Testis (tissue), 2 donors: ENCODE measurements at regions not wholly inside any gene's neighbourhood (a gene's known extent, or its start where the extent isn't known, plus 50 kb on each side); places are given as distances from the start of the nearest gene placed in this dataset.

Source experiments
- POLR2A ChIP-seq: fragments of 450-650 bp; IDR thresholded peaks from one replicate; pipeline ENCODE4 v1.6.1; 2017; ENCODE audit warnings: antibody characterized with exemption, mild to moderate bottlenecking, moderate library complexity
- TF ChIP-seq, protein P1 (sequence below), 3 experiments: fragments of 450-650 bp in 2 of 3; fragments of 200-600 bp in 1 of 3; sonication (generic) in 1 of 3; IDR thresholded peaks; one replicate each; pipeline ENCODE4 v1.5.1; 2016 to 2019; ENCODE audit warnings: antibody characterized with exemption in 3 of 3, mild to moderate bottlenecking in 2 of 3, moderate library complexity in 1 of 3

DNA sequence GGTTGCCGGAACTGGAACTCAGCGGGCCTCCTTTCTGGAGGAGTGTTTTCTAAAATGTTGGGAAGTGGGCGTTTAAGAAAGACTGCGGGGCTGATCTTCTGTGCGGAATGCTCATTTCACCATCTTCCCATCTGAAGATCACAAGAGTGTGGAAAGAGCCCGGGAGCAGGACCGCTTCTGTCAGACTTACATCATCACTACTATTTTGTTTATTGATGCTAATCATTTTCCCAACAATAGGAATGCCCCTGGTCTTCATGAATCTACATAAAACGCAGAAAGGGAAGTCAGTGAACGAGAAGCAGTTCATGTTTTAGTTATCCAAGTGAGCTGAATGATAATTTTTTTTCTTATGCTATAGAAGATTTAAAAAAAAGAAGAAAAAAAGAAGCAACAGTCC, 447.8 kb upstream of the MKI67 start:
- TF ChIP-seq, protein P1, sequence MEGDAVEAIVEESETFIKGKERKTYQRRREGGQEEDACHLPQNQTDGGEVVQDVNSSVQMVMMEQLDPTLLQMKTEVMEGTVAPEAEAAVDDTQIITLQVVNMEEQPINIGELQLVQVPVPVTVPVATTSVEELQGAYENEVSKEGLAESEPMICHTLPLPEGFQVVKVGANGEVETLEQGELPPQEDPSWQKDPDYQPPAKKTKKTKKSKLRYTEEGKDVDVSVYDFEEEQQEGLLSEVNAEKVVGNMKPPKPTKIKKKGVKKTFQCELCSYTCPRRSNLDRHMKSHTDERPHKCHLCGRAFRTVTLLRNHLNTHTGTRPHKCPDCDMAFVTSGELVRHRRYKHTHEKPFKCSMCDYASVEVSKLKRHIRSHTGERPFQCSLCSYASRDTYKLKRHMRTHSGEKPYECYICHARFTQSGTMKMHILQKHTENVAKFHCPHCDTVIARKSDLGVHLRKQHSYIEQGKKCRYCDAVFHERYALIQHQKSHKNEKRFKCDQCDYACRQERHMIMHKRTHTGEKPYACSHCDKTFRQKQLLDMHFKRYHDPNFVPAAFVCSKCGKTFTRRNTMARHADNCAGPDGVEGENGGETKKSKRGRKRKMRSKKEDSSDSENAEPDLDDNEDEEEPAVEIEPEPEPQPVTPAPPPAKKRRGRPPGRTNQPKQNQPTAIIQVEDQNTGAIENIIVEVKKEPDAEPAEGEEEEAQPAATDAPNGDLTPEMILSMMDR (IDR thresholded peaks at IDR 0.05) = no peak
- TF ChIP-seq POLR2A = no peak
